NCI-H1930 (cell line): ENCODE measurements at regions not wholly inside any gene's neighbourhood (a gene's known extent, or its start where the extent isn't known, plus 50 kb on each side); places are given as distances from the start of the nearest gene placed in this dataset.

Experiments used
- DNase-seq, 2 experiments: peaks; one replicate each; lab custom pipeline; 2025; lab: John Stamatoyannopoulos, UW

- no peak for DNase-seq
Measured at GRCh38 chr13:109369353-109370052, 416.9 kb downstream of the IRS2 start.

GRCh38 chr13:109368230-109368629 lies 418.2 kb downstream of the IRS2 start:
- DNase-seq, result no peak

- no peak for DNase-seq
Measured at GRCh38 chr13:109366525-109366924, 419.9 kb downstream of the IRS2 start.

- DNase-seq, result no peak
Measured at GRCh38 chr13:109363431-109363830, 423.0 kb downstream of the IRS2 start.

GRCh38 chr13:109362616-109363015 lies 423.8 kb downstream of the IRS2 start:
- DNase-seq, result no peak

DNA sequence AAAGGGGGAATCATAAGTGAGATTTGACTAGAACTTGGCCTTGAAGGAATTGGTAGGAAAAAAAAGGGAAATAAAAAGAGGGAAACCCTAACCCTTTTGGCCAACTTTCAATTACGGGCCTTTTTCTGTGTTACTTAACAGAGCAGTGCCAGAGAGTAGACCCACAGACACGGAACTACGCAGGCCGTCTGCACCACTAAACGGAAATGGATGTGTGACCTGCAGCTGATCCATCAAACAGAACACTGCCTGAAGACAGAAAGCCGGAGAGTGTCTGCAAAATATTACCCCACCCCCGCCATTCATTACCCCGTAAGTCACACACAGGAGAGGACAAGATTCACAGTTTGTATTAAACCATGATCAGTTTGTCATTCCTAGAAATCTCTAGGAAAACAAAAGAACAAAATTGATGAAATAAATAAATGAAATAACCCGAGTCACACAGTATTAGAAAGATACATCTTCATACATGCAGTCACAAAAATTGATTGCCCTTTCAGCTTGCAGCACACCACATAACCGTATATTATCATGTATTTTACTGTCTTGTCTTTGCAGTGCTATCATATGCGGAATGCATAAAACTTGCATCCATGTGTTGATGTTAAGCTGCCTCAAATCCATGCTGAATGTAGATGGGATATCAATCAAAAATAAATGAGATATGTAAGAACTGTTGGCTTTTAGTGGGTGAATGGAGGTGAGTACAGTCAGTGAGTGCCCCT lies 424.7 kb downstream of the IRS2 start:
- no peak for DNase-seq

GRCh38 chr13:109357751-109358471 lies 428.5 kb downstream of the IRS2 start:
- DNase-seq, result no peak

GRCh38 chr13:109355875-109356434 lies 430.4 kb downstream of the IRS2 start:
- DNase-seq, result no peak

DNA sequence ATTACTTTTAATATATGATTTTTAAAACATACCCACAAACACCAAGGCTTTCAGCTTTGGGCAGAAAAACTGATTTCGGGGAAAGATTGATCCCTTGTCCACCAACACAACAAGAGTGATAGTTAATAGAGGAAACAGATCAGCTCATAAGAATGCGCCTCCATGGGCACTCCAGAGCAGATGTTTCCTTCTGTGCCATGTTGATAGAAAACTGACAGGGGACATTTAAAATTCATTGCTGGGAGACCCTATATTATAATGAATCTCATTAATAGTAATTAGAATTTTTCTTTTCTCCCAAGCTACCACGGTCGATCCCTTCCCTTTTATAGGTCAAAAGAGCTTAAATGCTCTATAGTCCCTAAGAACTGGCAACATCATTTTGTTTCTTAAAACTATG lies 431.2 kb downstream of the IRS2 start:
- no peak for DNase-seq

DNA sequence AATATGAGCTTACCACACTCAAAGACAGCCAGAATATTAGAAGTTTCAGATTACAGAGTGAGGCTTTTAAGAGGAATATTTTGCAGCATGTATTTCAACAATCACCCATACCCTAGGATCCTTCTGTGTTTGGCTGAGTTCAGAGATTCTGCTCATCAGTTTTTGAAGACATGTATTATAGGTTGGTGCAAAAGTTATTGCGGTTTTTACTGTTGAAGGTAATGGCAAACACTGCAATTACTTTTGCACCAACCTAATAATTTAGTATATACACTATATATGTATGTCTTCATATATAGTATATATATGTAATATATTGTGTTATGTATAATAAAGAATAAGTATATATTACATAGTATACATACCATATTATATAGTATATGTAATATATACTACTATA lies 435.1 kb downstream of the IRS2 start:
- DNase-seq, result no peak

GRCh38 chr13:109348519-109349258 lies 437.7 kb downstream of the IRS2 start:
- DNase-seq, result no peak

DNA sequence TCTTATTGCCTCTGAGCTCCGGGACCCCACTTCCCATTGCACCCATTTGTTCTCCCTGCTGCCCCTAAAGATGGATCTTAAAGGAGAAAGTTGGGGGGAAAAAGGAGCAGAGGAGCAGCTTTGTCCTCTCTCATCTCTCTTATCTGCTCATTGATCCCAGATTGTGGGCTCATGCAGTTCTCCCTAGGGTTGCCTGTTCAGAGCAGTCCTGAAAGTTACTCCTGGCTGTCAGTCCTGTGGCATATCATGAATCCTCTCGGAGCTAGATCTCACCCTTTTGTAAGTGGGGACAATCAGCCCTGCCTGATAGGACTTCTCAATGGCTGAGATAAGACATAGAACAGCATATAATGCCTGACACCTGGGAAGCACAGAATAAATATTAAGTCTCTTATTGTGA lies 440.3 kb downstream of the IRS2 start:
- no peak for DNase-seq

- no peak for DNase-seq
Measured at GRCh38 chr13:109345433-109345941, 440.9 kb downstream of the IRS2 start.

GRCh38 chr13:109344552-109345157 lies 441.7 kb downstream of the IRS2 start:
- DNase-seq, result no peak

- DNase-seq, result no peak
Measured at GRCh38 chr13:109336730-109337129, 449.7 kb downstream of the IRS2 start.

- DNase-seq, result no peak
Measured at GRCh38 chr13:109333893-109334651, 452.3 kb downstream of the IRS2 start.

- no peak for DNase-seq
Measured at GRCh38 chr13:109332506-109333499, 453.6 kb downstream of the IRS2 start.

- peak; percentile 90 for DNase-seq
Measured at GRCh38 chr13:109331898-109332297, 454.5 kb downstream of the IRS2 start.

- no peak for DNase-seq
Measured at GRCh38 chr13:109331011-109331433, 455.4 kb downstream of the IRS2 start.
